DMS79 treated with DMSO at 0.1 percent for 48 hours (cell line): ENCODE measurements at regions not wholly inside any gene's neighbourhood (a gene's known extent, or its start where the extent isn't known, plus 50 kb on each side); places are given as distances from the start of the nearest gene placed in this dataset.

ENCODE experiments used
- DNase-seq: peaks from one replicate; lab custom pipeline; 2025; lab: John Stamatoyannopoulos, UW

DNA sequence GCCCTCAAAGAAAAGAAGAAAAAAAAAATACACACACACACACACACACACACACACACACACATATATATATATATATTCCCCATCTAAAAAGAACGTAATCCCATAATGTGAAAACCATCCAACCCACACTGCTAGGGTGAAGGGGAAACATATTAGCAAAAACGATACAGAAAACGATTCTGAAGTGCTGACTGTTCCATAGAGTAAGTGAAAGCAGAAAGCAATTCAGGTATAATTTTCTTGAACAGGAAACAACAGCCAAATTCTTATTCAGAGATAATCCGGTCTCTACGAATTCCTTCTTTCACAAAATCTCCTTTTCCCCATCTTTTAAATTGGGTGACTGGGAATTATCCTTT lies 393.5 kb downstream of the NOVA1 start:
- no peak for DNase-seq

DNA sequence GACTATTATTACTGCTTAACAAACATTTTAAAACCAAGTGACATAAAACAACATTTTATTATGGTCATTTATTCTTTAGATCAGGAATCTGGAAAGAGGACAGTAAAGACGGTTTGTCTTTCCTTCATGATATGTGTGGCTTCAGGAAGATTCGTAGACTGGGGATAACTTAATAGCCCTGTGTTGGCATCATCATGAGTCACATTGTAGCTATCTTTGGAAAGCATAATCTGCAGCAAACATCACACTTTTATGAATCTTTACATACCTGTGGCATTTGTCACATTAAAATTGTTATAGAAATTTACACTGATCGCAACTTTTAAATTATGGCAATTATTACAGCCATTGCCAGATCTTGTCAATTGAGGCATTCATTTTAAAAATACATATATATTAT lies 397.1 kb downstream of the NOVA1 start:
- no peak for DNase-seq

DNA sequence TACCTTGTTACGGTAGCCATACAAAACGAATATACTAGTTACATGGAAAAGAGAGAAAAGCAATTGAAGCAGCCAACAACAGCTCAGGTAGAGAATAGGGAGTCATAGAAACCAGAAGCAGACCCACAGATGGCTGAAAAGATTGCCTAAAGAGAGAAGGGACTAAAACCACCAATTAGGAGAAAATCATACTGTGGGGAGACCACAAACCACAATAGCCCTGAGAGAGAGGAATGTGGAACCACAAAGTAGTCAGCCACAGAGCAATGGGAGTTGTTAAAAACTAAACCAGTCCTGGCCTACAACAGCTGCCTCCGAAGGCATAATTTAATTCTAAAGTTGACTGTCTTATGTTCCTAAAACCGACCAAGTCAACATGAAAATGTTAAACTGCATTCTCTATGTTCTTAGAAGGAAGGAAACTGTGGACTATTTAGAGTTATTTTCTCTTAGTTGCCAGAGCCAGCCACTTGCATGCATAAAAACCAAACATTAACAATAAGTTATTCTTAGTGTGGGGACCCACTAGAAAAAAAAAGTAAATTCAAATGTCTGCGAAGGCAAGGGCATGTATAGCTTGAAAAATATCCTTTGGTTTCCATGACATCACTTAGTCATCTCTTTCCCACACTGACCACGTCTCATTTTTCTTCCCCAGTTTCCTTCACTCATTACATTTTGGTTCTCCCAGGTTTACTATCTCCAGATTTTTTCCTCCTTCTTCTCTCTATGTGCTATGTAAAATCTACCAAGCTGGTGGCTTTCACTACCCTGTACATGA lies 398.1 kb downstream of the NOVA1 start:
- peak; percentile 89 for DNase-seq

DNA sequence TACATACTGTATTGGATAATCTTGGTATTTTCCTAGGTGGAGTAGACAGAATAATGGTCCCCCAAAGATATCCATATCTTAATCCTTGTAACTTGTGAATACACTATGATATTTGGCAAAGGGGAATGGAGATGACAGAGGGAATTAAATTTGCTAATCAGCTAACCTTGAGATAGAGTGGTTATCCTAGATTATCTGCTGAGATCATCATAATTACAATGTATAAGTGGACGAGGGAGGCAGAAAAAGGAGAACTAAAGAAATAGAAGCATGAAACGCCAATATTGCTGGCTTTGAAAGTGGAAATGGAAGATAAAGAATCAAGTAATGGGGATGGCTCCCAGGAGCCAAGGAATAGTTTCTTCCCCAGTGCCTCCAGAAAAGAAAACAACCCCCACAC lies 398.7 kb downstream of the NOVA1 start:
- DNase-seq = no peak

DNA sequence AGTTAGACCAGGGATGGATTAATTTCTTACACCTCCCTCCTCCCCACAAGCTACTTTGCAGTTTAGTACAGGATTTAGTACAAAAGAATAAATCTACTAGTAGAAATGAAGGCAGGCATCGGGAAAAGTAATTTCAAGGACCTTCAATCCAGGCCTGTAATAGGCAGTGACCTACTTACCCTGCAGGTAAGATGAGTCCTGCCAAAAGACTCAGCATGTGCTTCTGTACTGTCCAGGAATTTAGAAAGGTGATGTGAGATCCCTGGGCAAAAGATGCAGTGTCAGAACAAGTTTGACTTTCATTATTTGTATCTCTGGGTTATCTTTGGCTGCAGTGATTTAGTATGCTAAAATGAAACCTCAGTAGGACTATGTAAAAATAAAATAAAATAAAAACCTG lies 403.0 kb downstream of the NOVA1 start:
- no peak for DNase-seq

DNA sequence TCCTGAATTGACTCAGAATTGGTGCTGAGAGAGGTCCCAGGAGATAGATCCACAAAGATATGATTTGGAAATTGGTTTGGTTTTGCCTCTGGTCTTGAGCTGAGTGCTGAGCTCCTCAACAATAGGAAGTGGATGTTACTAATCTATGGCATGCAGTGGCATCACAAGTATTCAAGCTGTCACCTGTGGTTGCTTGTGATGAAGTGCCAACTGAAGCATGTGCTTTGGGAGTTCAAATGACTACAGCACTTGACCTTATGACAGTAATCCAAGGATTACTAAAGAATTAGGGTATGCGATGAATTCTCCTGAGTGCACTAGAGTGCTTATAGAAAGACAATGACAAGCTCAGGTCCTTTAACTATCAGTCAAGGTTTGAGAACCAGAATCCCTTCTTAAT lies 406.2 kb downstream of the NOVA1 start:
- DNase-seq = no peak

DNA sequence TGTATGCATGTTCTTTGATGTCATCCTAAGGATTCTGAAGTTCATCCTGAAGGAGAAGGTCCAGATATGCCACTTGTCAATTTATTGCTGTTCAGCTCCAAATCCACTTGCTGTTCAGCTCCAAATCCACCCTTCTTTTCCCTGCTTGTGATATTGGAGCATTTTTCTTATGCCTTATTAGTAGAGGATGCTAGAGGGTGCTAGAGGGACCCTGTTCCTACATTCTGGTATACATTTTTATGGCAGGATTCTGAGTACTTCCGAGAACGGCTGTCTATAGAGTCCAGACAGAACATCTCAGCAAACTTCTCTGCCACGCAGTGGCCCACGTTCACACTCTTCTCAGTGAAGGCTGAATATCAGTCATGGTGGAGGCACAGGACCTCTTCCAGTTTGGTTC lies 406.7 kb downstream of the NOVA1 start:
- DNase-seq = no peak

DNA sequence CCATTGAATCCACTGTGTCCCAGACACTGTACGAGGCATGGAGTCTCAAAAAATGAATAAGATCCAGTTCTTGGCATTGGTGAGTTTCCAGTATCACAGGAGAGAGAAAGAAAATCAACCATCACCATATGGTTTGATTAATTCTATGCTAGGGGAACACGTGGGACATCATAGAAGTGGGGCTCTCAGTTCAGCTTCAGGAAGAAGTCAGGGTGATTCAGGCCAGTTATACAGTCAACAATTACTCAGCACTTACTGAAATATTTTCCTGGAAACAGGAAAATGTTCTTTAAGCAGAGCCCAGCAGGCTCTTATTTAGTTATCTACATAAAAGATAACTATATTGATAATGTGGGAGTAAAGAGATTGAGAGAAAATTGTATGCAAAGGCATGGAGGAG lies 407.2 kb downstream of the NOVA1 start:
- no peak for DNase-seq

DNA sequence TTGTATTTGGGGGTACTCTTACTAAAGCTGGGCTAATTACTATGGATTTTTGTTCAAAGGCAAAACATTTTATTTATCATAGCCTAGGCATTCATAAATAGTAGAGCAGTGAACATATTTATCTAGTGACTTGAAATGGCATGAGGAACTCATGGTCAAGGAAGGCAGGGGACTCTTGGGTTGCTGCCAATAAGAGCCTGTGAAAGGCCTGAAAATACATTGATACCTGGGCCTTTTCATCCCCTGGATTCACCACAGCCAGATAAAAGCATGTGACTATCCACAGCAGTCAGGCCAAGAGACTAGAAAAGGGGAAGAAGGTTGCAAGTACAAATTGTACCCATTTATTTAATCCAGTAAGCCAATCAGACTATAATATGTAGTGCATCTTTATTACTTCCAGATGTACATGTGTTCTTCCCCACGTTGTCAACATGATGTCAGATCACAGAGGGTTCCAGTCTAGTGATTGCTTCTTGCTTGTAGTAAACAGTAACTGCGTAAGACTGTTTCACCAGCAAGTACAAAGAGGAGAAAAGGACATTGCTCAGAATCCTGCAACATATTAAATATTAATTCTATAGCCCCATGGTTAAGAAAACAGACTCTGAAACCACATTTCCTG lies 409.7 kb downstream of the NOVA1 start:
- no peak for DNase-seq

DNA sequence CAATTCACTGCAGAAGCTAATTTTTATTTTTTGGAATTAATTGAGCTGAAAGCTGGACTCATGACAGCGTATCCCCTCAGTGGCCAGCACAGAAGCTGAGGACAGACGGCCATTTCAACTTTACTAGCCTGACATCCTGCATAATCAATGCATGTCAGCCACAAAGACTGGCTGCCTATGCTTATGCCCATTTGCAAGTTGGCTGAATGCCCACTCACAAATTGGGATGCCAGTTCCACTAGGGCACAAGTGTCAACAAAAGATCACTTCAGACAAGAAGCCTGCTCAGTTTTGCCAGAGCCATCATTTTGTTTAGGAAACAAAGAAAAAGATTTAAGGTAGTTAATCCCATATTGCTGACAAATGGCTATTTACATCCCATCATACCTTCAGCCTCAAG lies 417.6 kb downstream of the NOVA1 start:
- peak; percentile 87 for DNase-seq

DNA sequence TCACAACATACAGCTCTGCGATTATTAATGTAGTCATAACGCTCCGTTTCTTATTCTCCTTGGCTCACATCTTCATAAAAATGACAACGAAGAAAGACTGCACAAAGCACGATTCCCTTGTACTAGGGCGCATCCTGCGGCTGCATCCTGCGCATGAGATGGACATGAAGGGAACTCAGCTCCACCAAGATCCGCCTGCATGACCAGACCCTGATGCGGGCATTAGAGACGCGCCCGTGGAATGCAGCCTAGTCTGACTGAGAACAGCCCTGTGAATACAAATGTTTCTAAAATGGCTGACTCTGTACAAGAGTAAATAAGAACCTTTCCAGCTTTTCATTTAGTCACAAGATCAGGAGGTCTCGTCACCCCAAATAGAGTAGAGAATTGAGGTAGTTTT lies 422.2 kb downstream of the NOVA1 start:
- no peak for DNase-seq

DNA sequence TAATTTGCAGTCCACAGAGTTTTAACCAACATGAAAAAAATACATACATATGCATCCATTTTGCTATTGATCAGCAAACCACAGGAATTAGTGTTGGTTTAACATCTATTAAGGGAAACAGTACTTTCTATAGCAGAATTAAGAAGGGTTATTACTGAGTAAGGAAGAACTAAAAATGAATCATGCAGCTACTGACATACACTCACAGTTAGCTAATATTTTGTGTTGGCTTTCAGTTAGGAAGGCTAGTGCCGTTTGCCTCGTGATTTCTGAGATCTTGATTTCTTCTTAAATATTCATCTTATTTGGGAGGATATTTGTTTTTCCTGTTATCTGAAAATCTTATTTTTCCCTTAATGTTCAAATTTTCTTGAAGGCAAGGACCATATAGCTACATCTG lies 423.4 kb downstream of the NOVA1 start:
- no peak for DNase-seq

DNA sequence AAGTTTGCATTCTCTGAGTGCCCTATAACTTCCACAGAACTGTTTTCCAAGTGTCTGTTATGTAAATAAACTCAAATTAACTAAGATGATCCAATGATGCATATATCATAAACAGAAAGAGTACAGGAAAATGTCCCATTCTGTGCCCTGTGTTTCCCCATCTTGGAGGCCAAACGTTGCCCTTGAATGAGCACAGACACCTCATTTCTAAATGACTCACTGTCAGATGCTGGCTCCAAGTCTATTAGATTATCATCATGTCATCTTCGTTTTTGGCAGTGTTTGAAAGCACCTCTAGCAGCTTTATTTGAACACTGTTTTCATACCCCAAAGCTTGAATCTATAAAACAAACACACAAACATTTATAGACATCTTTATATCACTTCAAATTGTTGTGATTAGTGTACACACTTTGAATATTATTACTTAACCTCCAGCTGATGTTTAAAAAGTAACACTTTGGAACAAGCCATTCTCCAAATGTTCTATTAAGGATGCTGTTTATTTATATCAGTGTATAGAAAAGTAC lies 424.2 kb downstream of the NOVA1 start:
- DNase-seq = no peak

DNA sequence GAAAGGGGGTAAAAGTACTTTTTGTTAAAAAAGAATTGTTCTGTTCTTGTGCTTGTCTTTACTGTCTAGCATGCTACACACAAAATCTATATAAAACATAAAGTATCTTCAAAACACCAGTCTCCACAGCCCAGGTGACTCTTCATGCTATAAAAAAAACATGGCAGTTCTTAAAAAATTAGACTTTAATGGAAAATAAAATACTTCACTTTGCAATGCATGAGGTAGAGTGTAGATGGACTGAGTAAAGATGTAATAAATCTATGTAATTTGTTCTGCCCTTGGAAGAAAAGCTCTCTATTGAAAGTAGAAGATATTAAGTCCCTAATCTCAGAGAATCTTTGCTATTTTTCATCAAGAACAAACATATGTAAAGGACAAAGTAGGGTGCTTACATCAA lies 425.4 kb downstream of the NOVA1 start:
- DNase-seq = no peak

DNA sequence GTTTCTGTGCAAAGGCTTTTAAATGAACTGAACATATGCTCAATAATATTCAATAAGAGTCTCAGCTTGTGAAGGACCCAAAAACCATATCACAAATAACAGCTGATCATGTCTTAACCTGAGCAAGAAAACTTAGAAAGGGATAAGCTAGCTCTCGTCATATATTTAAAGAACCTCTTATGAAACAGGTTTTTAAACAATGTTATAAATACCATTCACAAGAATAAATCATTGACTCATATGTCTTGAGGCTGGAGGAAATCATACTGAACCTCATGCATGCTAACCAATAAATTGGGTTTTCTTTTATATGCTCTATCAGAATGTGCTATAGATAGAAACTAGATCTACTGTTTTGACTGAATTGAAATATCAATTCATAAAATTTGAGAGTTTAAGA lies 426.9 kb downstream of the NOVA1 start:
- no peak for DNase-seq

DNA sequence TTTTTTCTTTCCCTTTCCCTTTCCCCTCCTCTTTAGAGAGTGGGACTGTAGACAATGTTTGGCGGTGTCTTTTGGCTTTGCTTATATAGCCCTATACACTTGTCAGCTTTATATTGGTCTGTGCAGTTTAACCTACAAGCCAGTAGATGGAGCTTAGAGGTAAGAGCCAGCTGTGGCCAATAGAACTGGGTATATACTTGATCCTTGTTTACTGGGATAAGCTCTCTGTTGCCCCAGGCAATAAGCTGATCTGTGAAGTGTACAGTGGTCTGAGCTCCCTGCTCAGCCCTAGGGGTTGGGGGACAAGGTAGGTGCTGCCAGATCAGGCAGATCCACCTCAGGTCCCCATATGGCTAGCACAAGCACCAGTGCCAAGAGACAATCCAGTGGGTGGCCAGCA lies 434.1 kb downstream of the NOVA1 start:
- no peak for DNase-seq

DNA sequence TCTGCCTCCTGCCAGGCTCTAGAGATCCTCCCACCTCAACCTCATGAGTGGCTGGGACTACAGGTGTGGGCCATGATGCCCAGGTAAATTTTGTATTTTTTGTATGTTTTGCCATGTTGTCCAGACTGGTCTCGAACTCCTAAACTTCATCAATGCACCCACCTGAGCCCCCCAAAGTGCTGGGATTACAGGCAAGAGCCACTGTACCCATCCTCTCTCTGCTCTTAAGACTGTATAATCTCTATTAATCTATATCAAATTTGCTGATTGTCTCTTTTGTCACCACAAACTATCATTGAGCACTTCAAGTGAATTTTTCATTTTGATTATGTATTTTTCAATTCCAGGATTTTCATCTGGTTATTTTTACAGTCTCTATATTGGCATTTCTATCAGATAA lies 440.3 kb downstream of the NOVA1 start:
- no peak for DNase-seq

DNA sequence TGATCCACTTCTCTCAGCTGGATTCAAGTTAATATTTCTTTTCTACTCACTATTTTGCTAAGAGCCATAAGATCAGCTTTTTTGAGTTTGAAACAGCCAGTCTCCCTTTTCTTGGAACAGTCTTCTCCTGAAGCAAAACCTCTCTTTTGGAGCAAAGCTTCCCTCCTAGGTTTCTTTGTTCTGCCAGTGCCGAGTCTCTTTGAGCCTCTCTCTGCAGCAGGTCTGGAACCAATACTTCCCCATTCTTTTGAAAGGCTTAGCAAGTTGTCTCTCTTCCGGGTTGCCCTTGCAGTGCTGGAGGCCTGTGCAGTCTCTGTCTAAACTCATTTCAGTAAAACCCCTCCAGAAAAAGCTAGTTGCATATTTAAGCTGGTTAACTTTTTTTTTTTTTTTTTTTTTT lies 454.8 kb downstream of the NOVA1 start:
- no peak for DNase-seq

DNA sequence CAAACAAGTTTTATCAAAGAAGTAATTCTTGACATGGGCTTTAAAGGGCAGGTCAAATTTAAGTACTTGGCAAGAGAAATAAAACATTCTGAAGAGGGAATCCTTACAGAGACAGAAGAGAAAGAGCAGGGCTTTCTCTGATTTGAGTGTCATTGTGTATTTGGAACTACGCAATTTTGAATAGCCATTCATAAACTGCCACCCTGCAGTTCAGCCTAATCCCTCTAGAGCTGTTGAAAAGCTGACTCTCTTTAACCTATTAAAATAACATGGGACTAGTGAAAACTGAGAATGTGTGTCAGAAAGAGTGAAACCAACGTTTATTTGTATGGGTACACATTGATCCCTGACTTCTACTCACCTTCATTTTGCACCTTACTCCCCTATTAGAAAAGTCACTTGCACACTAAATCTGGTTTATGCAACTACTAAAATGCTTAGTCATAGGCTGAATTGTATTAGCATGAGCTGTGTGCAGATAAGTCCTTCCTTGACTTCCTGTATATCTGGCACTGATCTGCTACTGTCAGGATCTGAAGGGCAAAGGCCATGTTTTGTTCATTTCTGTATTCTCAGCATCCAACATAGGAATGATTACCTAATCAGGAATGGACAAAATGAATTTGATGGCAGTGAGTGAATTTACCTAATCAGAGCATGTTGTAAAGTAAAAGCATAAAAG lies 458.9 kb downstream of the NOVA1 start:
- DNase-seq = no peak

DNA sequence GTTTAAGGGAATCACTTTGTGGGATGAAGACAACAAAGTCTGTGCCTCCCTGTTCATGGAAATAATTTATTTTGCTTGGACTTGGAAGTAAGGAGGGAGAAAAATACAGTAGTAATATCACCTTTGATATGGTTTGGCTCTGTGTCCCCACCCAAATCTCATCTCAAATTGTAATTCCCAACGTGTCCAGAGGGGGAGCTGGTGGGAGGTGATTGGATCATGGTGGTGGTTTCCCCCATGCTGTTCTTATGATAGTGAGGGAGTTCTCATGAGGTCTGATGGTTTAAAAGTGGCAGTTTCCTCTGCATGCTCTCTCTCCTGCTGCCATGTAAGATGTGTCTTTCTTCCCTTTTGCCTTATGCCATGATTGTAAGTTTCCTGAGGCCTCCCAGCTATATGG lies 460.7 kb downstream of the NOVA1 start:
- no peak for DNase-seq

DNA sequence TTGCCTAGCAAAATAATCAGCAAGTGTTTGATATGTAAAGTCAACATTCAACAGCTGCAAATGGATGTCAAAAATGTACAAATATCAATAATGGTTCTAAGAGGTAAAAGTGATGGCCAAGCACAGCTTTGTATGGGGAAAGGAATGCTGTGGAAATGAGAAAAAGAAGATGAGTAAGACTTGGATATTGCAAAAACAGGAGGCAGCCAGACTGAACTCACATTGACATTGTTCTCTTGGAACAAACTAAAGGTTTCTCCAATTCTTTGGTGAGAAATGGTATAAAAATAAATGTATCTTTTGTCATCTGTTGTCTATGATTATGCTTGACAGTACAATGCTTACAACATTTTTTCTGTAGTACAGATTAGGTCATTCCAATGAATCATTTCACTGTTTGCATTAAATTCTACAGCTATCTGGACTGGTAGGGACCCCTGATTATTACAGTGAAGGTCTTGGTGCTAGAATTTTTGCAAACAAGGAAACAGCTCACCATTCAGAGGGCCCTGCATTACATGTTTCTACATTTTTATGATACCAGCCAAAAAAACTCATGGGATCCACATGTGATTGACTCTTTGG lies 465.7 kb downstream of the NOVA1 start:
- DNase-seq = no peak

DNA sequence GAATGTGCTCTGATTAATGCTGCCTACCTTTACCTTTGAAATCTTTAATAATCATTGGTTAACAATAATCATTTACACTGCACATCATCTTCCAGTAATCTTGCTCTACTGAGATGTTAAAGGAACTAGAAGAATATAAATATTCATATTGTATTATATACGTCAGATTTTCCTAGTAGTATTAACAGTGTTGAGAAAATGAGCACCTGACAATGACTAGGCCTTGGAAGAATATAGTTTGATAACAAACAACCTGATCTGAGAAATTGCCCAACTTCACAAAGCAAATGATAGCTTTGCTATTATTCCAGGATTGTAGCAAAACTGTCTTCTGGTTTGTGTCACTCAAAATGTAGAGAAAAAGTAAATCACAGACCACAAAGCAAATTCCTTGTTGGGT lies 467.1 kb downstream of the NOVA1 start:
- DNase-seq = no peak
